Muscle layer of duodenum (tissue), 2 donors: ENCODE measurements at regions not wholly inside any gene's neighbourhood (a gene's known extent, or its start where the extent isn't known, plus 50 kb on each side); places are given as distances from the start of the nearest gene placed in this dataset.

Experiments
- H3K27ac ChIP-seq: one replicate; pipeline ENCODE4 v1.7.0; 2013; ENCODE audit warnings: mild to moderate bottlenecking, low read length
- H3K27me3 ChIP-seq: one replicate; pipeline ENCODE4 v1.7.0; 2013; ENCODE audit warnings: low read depth, mild to moderate bottlenecking, control low read depth, low read length
- H3K36me3 ChIP-seq, 2 donors: one replicate each; pipeline ENCODE4 v1.7.0; 2013; ENCODE audit warnings: low read length in 2 of 2, control low read depth in 1 of 2, mild to moderate bottlenecking in 1 of 2; ENCODE audit not compliant: insufficient read depth in 2 of 2, control insufficient read depth in 1 of 2
- H3K4me1 ChIP-seq, 2 donors: one replicate each; pipeline ENCODE4 v1.7.0; 2013; ENCODE audit warnings: low read length in 2 of 2, mild to moderate bottlenecking in 2 of 2, control low read depth in 1 of 2, moderate library complexity in 1 of 2; ENCODE audit not compliant: insufficient read depth in 2 of 2, control insufficient read depth in 1 of 2
- H3K4me3 ChIP-seq, 2 donors: one replicate each; pipeline ENCODE4 v1.7.0; 2013; ENCODE audit warnings: low read length in 2 of 2, low read depth in 1 of 2, mild to moderate bottlenecking in 1 of 2
- H3K9me3 ChIP-seq, 2 donors: one replicate each; pipeline ENCODE4 v1.7.0; 2013; ENCODE audit warnings: low read length in 2 of 2, control low read depth in 1 of 2, mild to moderate bottlenecking in 1 of 2; ENCODE audit not compliant: control insufficient read depth in 1 of 2
- donor health status: healthy.

GRCh38 chr21:19999369-20000272, 998.6 kb upstream of the NCAM2 start:
- no peak overlapping the region for H3K27ac ChIP-seq
- H3K4me1 ChIP-seq = no peaks in the 10 kb centered on the region
- no peak overlapping the region for H3K4me3 ChIP-seq
- no peaks in the 10 kb centered on the region for H3K27me3 ChIP-seq
- no peaks in the 10 kb centered on the region for H3K36me3 ChIP-seq
- no peaks in the 10 kb centered on the region for H3K9me3 ChIP-seq

- no peaks in the 10 kb centered on the region for H3K4me1 ChIP-seq
- H3K36me3 ChIP-seq = no peaks in the 10 kb centered on the region
- no peak overlapping the region for H3K27ac ChIP-seq
- no peak overlapping the region for H3K4me3 ChIP-seq
- H3K27me3 ChIP-seq = no peaks in the 10 kb centered on the region
- no peaks in the 10 kb centered on the region for H3K9me3 ChIP-seq
These were observed 993.8 kb upstream of the NCAM2 start for GRCh38 chr21:20004367-20004766.

GRCh38 chr21:20010691-20011200, 987.5 kb upstream of the NCAM2 start:
- H3K27me3 ChIP-seq = no peaks in the 10 kb centered on the region
- no peak overlapping the region for H3K4me3 ChIP-seq
- H3K36me3 ChIP-seq = no peaks in the 10 kb centered on the region
- H3K9me3 ChIP-seq = no peaks in the 10 kb centered on the region
- H3K4me1 ChIP-seq = no peaks in the 10 kb centered on the region
- H3K27ac ChIP-seq = no peak overlapping the region

GRCh38 chr21:20013851-20014250, 984.4 kb upstream of the NCAM2 start:
- H3K27ac ChIP-seq = no peak overlapping the region
- no peaks in the 10 kb centered on the region for H3K9me3 ChIP-seq
- no peaks in the 10 kb centered on the region for H3K36me3 ChIP-seq
- no peak overlapping the region for H3K4me3 ChIP-seq
- no peaks in the 10 kb centered on the region for H3K27me3 ChIP-seq
- H3K4me1 ChIP-seq = no peaks in the 10 kb centered on the region

- no peaks in the 10 kb centered on the region for H3K36me3 ChIP-seq
- no peaks in the 10 kb centered on the region for H3K27me3 ChIP-seq
- no peak overlapping the region for H3K27ac ChIP-seq
- no peak overlapping the region for H3K4me3 ChIP-seq
- no peaks in the 10 kb centered on the region for H3K9me3 ChIP-seq
- no peaks in the 10 kb centered on the region for H3K4me1 ChIP-seq
These were observed 981.7 kb upstream of the NCAM2 start for GRCh38 chr21:20016435-20017005.

GRCh38 chr21:20020026-20020425, 978.2 kb upstream of the NCAM2 start:
- H3K27ac ChIP-seq = no peak overlapping the region
- no peaks in the 10 kb centered on the region for H3K9me3 ChIP-seq
- H3K4me3 ChIP-seq = no peak overlapping the region
- no peaks in the 10 kb centered on the region for H3K27me3 ChIP-seq
- H3K36me3 ChIP-seq = no peaks in the 10 kb centered on the region
- H3K4me1 ChIP-seq = no peaks in the 10 kb centered on the region

GRCh38 chr21:20023193-20023592, 975.0 kb upstream of the NCAM2 start:
- Histone ChIP-seq H3K36me3 (no peaks in the 10 kb centered on the region), H3K4me1 (no peaks in the 10 kb centered on the region)

GRCh38 chr21:20024741-20025140, 973.5 kb upstream of the NCAM2 start:
- H3K27ac ChIP-seq = no peak overlapping the region

More at GRCh38 chr21:20023193-20023592, 975.0 kb upstream of the NCAM2 start:
- H3K4me3 ChIP-seq = no peak overlapping the region
- no peaks in the 10 kb centered on the region for H3K27me3 ChIP-seq
- H3K27ac ChIP-seq = no peak overlapping the region
- no peaks in the 10 kb centered on the region for H3K9me3 ChIP-seq

GRCh38 chr21:20026543-20026942, 971.7 kb upstream of the NCAM2 start:
- H3K36me3 ChIP-seq = no peaks in the 10 kb centered on the region
- no peak overlapping the region for H3K4me3 ChIP-seq
- H3K27ac ChIP-seq = no peak overlapping the region
- H3K27me3 ChIP-seq = no peaks in the 10 kb centered on the region
- no peaks in the 10 kb centered on the region for H3K9me3 ChIP-seq
- H3K4me1 ChIP-seq = no peaks in the 10 kb centered on the region

More at GRCh38 chr21:20024741-20025140, 973.5 kb upstream of the NCAM2 start:
- Histone ChIP-seq H3K4me1 (no peaks in the 10 kb centered on the region), H3K27me3 (no peaks in the 10 kb centered on the region), H3K9me3 (no peaks in the 10 kb centered on the region), H3K4me3 (no peak overlapping the region), H3K36me3 (no peaks in the 10 kb centered on the region)

- Histone ChIP-seq H3K27me3 (no peaks in the 10 kb centered on the region), H3K4me3 (no peak overlapping the region)
These were observed 967.8 kb upstream of the NCAM2 start for GRCh38 chr21:20030390-20030789.

GRCh38 chr21:20031807-20032206, 966.4 kb upstream of the NCAM2 start:
- Histone ChIP-seq H3K36me3 (no peaks in the 10 kb centered on the region), H3K9me3 (no peaks in the 10 kb centered on the region), H3K27me3 (no peaks in the 10 kb centered on the region), H3K4me1 (no peaks in the 10 kb centered on the region), H3K27ac (no peak overlapping the region), H3K4me3 (no peak overlapping the region)

More at GRCh38 chr21:20030390-20030789, 967.8 kb upstream of the NCAM2 start:
- Histone ChIP-seq H3K9me3 (no peaks in the 10 kb centered on the region), H3K27ac (no peak overlapping the region), H3K36me3 (no peaks in the 10 kb centered on the region), H3K4me1 (no peaks in the 10 kb centered on the region)
